Adrenal gland (tissue), 5 donors: ENCODE measurements at regions not wholly inside any gene's neighbourhood (a gene's known extent, or its start where the extent isn't known, plus 50 kb on each side); places are given as distances from the start of the nearest gene placed in this dataset.

ENCODE experiments used
- CTCF ChIP-seq, 6 experiments: fragments of 450-650 bp in 4 of 6; fragments of 200-600 bp in 2 of 6; sonication (generic) in 1 of 6; IDR thresholded peaks; 1 replicate in 5 of 6; 2 replicates in 1 of 6; pipeline versions ENCODE4 v1.5.1 to v1.8.0; 2016 to 2021; ENCODE audit warnings: antibody characterized with exemption in 6 of 6, mild to moderate bottlenecking in 2 of 6, moderate library complexity in 1 of 6
- POLR2A ChIP-seq, 2 donors: fragments of 450-650 bp; IDR thresholded peaks; one replicate each; pipeline ENCODE4 v1.6.1; 2017; ENCODE audit warnings: antibody characterized with exemption in 2 of 2, mild to moderate bottlenecking in 2 of 2, moderate library complexity in 1 of 2
- donor health status: DM: no; HTN: no; CAD: no.

GRCh38 chr18:5073026-5073944, 123.8 kb downstream of the AKAIN1 start:
- TF ChIP-seq CTCF (IDR thresholded peaks at IDR 0.05) (peak; percentile 21 to 67 (median 52)), POLR2A (IDR thresholded peaks at IDR 0.05) (no peak)
